Kidney (tissue), 13 donors: ENCODE measurements at regions not wholly inside any gene's neighbourhood (a gene's known extent, or its start where the extent isn't known, plus 50 kb on each side); places are given as distances from the start of the nearest gene placed in this dataset.

ENCODE experiments used
- DNase-seq, 5 donors: peaks; one replicate each; pipeline ENCODE4 v3.0.0-alpha.2; 2013 to 2020
- FAIRE-seq: peaks from 2 replicates; lab custom pipeline; 2012; peaks lifted over from hg19 to GRCh38; lab: Jason Lieb, UNC
- H3K27ac ChIP-seq, 2 donors: one replicate each; pipeline ENCODE4 v1.7.0; 2013; ENCODE audit warnings: low read depth in 2 of 2, low read length in 2 of 2, inconsistent platforms in 1 of 2
- H3K27me3 ChIP-seq: one replicate; pipeline ENCODE4 v1.7.1; 2013; ENCODE audit warnings: low read length, inconsistent platforms; ENCODE audit not compliant: control insufficient read depth, insufficient read depth
- H3K36me3 ChIP-seq, 3 donors: one replicate each; pipeline versions ENCODE4 v1.7.0 to v1.7.1; 2013; ENCODE audit warnings: low read length in 3 of 3, control low read depth in 1 of 3, inconsistent platforms in 1 of 3; ENCODE audit not compliant: insufficient read depth in 3 of 3, control insufficient read depth in 2 of 3
- H3K4me1 ChIP-seq, 3 donors: one replicate each; pipeline versions ENCODE4 v1.7.0 to v1.7.1; 2013; ENCODE audit warnings: low read length in 3 of 3, inconsistent platforms in 1 of 3, low read depth in 1 of 3; ENCODE audit not compliant: control insufficient read depth in 2 of 3, insufficient read depth in 2 of 3
- H3K4me3 ChIP-seq, 3 donors: one replicate each; pipeline versions ENCODE4 v1.7.0 to v1.8.1; 2013; ENCODE audit warnings: low read length in 3 of 3, control low read depth in 1 of 3, inconsistent platforms in 1 of 3
- H3K9ac ChIP-seq, 3 donors: one replicate each; pipeline versions ENCODE4 v1.7.0 to v1.7.1; 2013; ENCODE audit warnings: low read length in 3 of 3, control low read depth in 1 of 3, inconsistent platforms in 1 of 3
- H3K9me3 ChIP-seq, 3 donors: one replicate each; pipeline versions ENCODE4 v1.7.0 to v1.7.1; 2013; ENCODE audit warnings: low read length in 3 of 3, control low read depth in 1 of 3, inconsistent platforms in 1 of 3; ENCODE audit not compliant: control insufficient read depth in 2 of 3, insufficient read depth in 1 of 3
- CTCF ChIP-seq: IDR thresholded peaks from 3 replicates; pipeline ENCODE4 v1.5.1; 2012; ENCODE audit warnings: mild to moderate bottlenecking, moderate library complexity, borderline replicate concordance; ENCODE audit not compliant: insufficient read depth; ENCODE audit errors: extremely low read depth
- intact Hi-C: fragments of 100-400 bp; cut with DNase I; formaldehyde crosslinking; loops from one replicate; pipeline ENCODE4 v1.11.1; 2022
- donor health status: control.
- donor health status: control.
- donor health status: control.
- donor health status: control.
- donor health status: control.
- donor health status: DM: yes; HTN: yes; CAD: no.
- donor health status: Normal renal cell carcinoma (clear cell type).

GRCh38 chr2:239726091-239726591 is 299.0 kb downstream of the NDUFA10 start:
- H3K9ac ChIP-seq = no peak overlapping the region
- peak in 1 of 5 donors; percentile 53 for DNase-seq

GRCh38 chr2:239725551-239725890 is 299.6 kb downstream of the NDUFA10 start:
- no peak for TF ChIP-seq CTCF
- Histone ChIP-seq H3K36me3 (no peaks in the 10 kb centered on the region), H3K27ac (no peak overlapping the region), H3K9ac (no peak overlapping the region), H3K9me3 (peaks cover 0 to 3% (median 0%) of the 10 kb centered on the region in 3 donors), H3K27me3 (no peaks in the 10 kb centered on the region), H3K4me3 (no peak overlapping the region), H3K4me1 (no peaks in the 10 kb centered on the region)
- no peak for DNase-seq
- intact Hi-C loops = no loop called here
- FAIRE-seq = no peak

More at GRCh38 chr2:239726091-239726591, 299.0 kb downstream of the NDUFA10 start:
- H3K27me3 ChIP-seq = no peaks in the 10 kb centered on the region
- no peaks in the 10 kb centered on the region for H3K4me1 ChIP-seq
- no peaks in the 10 kb centered on the region for H3K36me3 ChIP-seq
- peaks cover 0 to 3% (median 0%) of the 10 kb centered on the region in 3 donors for H3K9me3 ChIP-seq
- no peak for FAIRE-seq
- intact Hi-C loops = no loop called here
- no peak overlapping the region for H3K27ac ChIP-seq
- no peak overlapping the region for H3K4me3 ChIP-seq
- TF ChIP-seq CTCF = no peak

- TF ChIP-seq CTCF = no peak
- no peak for DNase-seq
These were observed 300.1 kb downstream of the NDUFA10 start for GRCh38 chr2:239724851-239725550.

More at GRCh38 chr2:239724851-239725550, 300.1 kb downstream of the NDUFA10 start:
- Histone ChIP-seq H3K36me3 (no peaks in the 10 kb centered on the region), H3K27me3 (no peaks in the 10 kb centered on the region), H3K4me1 (no peaks in the 10 kb centered on the region), H3K4me3 (no peak overlapping the region), H3K9me3 (peaks cover 0 to 3% (median 0%) of the 10 kb centered on the region in 3 donors), H3K27ac (no peak overlapping the region), H3K9ac (no peak overlapping the region)
- no peak for FAIRE-seq
- intact Hi-C loops = no loop called here
